H1 (cell line): ENCODE measurements at regions not wholly inside any gene's neighbourhood (a gene's known extent, or its start where the extent isn't known, plus 50 kb on each side); places are given as distances from the start of the nearest gene placed in this dataset.
"Not testable (repeated sequence)": the region's sequence is repeated elsewhere in the genome, so short reads cannot be mapped to it uniquely, and the experiment has no call there.

Experiments used
- CTCF ChIA-PET: fragments of 300-600 bp; sonication (Branson Sonifier 250); formaldehyde crosslinking; loops from one replicate; lab custom pipeline; 2021; ENCODE audit not compliant: partially characterized antibody; lab: Charles Lee
- POLR2A ChIA-PET: fragments of 300-600 bp; sonication (Branson Sonifier 250); formaldehyde crosslinking; loops from one replicate; lab custom pipeline; 2021; ENCODE audit warnings: inconsistent platforms; ENCODE audit not compliant: partially characterized antibody; lab: Charles Lee
- DNase-seq, 2 experiments: peaks; one replicate each; pipeline versions ENCODE4 v3.0.0 to v3.0.0-alpha.2; 2010 to 2022; ENCODE audit warnings: low spot score in 2 of 2, low read depth in 1 of 2, mixed read lengths in 1 of 2
- FAIRE-seq: peaks from 2 replicates; lab custom pipeline; 2011; peaks lifted over from hg19 to GRCh38; lab: Jason Lieb, UNC
- H2AFZ ChIP-seq: 2 replicates; pipeline ENCODE4 v1.8.1; 2012; ENCODE audit warnings: low read length, inconsistent platforms
- H2AK5ac ChIP-seq: 2 replicates; pipeline ENCODE4 v1.6.1; 2013; ENCODE audit warnings: low read depth, low read length
- H2BK120ac ChIP-seq: replicated peaks from 2 replicates; pipeline ENCODE3; 2013; ENCODE audit warnings: low read depth, low read length, inconsistent platforms
- H2BK12ac ChIP-seq: 2 replicates; pipeline ENCODE4 v1.6.1; 2013; ENCODE audit warnings: low read depth, low read length
- H2BK15ac ChIP-seq: 2 replicates; pipeline ENCODE4 v1.6.1; 2013; ENCODE audit warnings: low read length
- H2BK20ac ChIP-seq: 2 replicates; pipeline ENCODE4 v1.6.1; 2013; ENCODE audit warnings: low read length
- H2BK5ac ChIP-seq: 2 replicates; pipeline ENCODE4 v1.6.1; 2013; ENCODE audit warnings: low read depth, low read length
- H3K14ac ChIP-seq: 2 replicates; pipeline ENCODE4 v1.6.1; 2013; ENCODE audit warnings: inconsistent platforms; ENCODE audit not compliant: insufficient read length
- H3K18ac ChIP-seq: 2 replicates; pipeline ENCODE4 v1.6.1; 2013; ENCODE audit warnings: low read length; ENCODE audit errors: extremely low read depth
- H3K23ac ChIP-seq: 2 replicates; pipeline ENCODE4 v1.6.1; 2013; ENCODE audit warnings: inconsistent platforms; ENCODE audit not compliant: insufficient read length
- H3K23me2 ChIP-seq: 2 replicates; pipeline ENCODE4 v1.6.1; 2013; ENCODE audit warnings: low read depth, low read length
- H3K27ac ChIP-seq: 2 replicates; pipeline ENCODE4 v1.6.1; 2011; ENCODE audit warnings: low read depth, low read length, inconsistent platforms
- H3K27me3 ChIP-seq, 4 experiments: replicated peaks in 1 of 4; 1 replicate in 1 of 4; 2 replicates in 3 of 4; pipeline versions ENCODE4 v1.6.1 to v1.8.1; 2011 to 2013; ENCODE audit warnings: low read length in 3 of 4, mild to moderate bottlenecking in 3 of 4, inconsistent platforms in 2 of 4, mixed read lengths in 2 of 4, moderate library complexity in 1 of 4; ENCODE audit not compliant: control insufficient read depth in 3 of 4, insufficient read depth in 3 of 4; ENCODE audit errors: extremely low read depth in 1 of 4
- H3K36me3 ChIP-seq, 4 experiments: 2 replicates each; pipeline versions ENCODE4 v1.6.1 to v1.8.1; 2011 to 2013; ENCODE audit warnings: mild to moderate bottlenecking in 4 of 4, low read length in 3 of 4, moderate library complexity in 2 of 4, control low read depth in 1 of 4, inconsistent platforms in 1 of 4; ENCODE audit not compliant: insufficient read depth in 4 of 4, control insufficient read depth in 2 of 4
- H3K4ac ChIP-seq: replicated peaks from 2 replicates; pipeline ENCODE3; 2013; ENCODE audit warnings: low read length, low read depth, mixed read lengths, inconsistent platforms; ENCODE audit not compliant: insufficient read length
- H3K4me1 ChIP-seq, 4 experiments: replicated peaks in 1 of 4; 1 replicate in 1 of 4; 2 replicates in 3 of 4; pipeline versions ENCODE4 v1.6.1 to v1.8.1; 2011 to 2013; ENCODE audit warnings: low read length in 3 of 4, inconsistent platforms in 2 of 4, mixed read lengths in 1 of 4; ENCODE audit not compliant: insufficient read depth in 4 of 4, control insufficient read depth in 3 of 4
- H3K4me2 ChIP-seq, 2 experiments: 2 replicates each; pipeline versions ENCODE4 v1.6.1 to v1.8.1; 2011 to 2013; ENCODE audit warnings: low read depth in 2 of 2, low read length in 2 of 2, control low read depth in 1 of 2, inconsistent platforms in 1 of 2, mild to moderate bottlenecking in 1 of 2; ENCODE audit not compliant: insufficient read depth in 1 of 2
- H3K4me3 ChIP-seq, 4 experiments: fragments of 200-600, 300-600 bp in 1 of 4; sonication (generic), shearing (Covaris generic), sonication (Bioruptor Twin) in 1 of 4; 2 replicates each; pipeline versions ENCODE4 v1.5.1 to v1.8.1; 2011 to 2016; ENCODE audit warnings: low read length in 4 of 4, low read depth in 3 of 4, control low read depth in 2 of 4, inconsistent platforms in 2 of 4, mild to moderate bottlenecking in 2 of 4, mixed read lengths in 1 of 4, moderate library complexity in 1 of 4; ENCODE audit not compliant: insufficient read depth in 2 of 4; ENCODE audit errors: extremely low read depth in 1 of 4
- H3K56ac ChIP-seq: replicated peaks from 2 replicates; pipeline ENCODE3; 2013; ENCODE audit warnings: low read depth, mild to moderate bottlenecking, mixed read lengths, low read length, inconsistent platforms; ENCODE audit not compliant: insufficient read length
- H3K79me1 ChIP-seq: 2 replicates; pipeline ENCODE4 v1.6.1; 2013; ENCODE audit warnings: low read depth, low read length, control low read depth
- H3K79me2 ChIP-seq, 2 experiments: 2 replicates each; pipeline versions ENCODE4 v1.6.1 to v1.8.1; 2012 to 2013; ENCODE audit warnings: low read length in 2 of 2, mild to moderate bottlenecking in 2 of 2, inconsistent platforms in 1 of 2; ENCODE audit not compliant: insufficient read depth in 2 of 2, control insufficient read depth in 1 of 2
- H3K9ac ChIP-seq, 4 experiments: replicated peaks in 1 of 4; 1 replicate in 1 of 4; 2 replicates in 3 of 4; pipeline versions ENCODE4 v1.6.1 to v1.8.1; 2011 to 2013; ENCODE audit warnings: low read depth in 3 of 4, low read length in 3 of 4, control low read depth in 2 of 4, mild to moderate bottlenecking in 2 of 4, moderate library complexity in 2 of 4, inconsistent platforms in 1 of 4; ENCODE audit errors: extremely low read depth in 1 of 4
- H3K9me3 ChIP-seq, 2 experiments: 2 replicates each; pipeline versions ENCODE4 v1.6.1 to v1.8.1; 2012 to 2013; ENCODE audit warnings: mild to moderate bottlenecking in 2 of 2, moderate library complexity in 2 of 2, control low read depth in 1 of 2, inconsistent platforms in 1 of 2, low read depth in 1 of 2, low read length in 1 of 2, mixed read lengths in 1 of 2; ENCODE audit not compliant: insufficient read depth in 2 of 2
- H4K20me1 ChIP-seq, 2 experiments: replicated peaks in 1 of 2; 2 replicates each; pipeline versions ENCODE3 to v1.8.1; 2011 to 2013; ENCODE audit warnings: inconsistent platforms in 2 of 2, low read length in 2 of 2, mild to moderate bottlenecking in 1 of 2; ENCODE audit not compliant: insufficient read depth in 2 of 2, control insufficient read depth in 1 of 2
- H4K5ac ChIP-seq: 2 replicates; pipeline ENCODE4 v1.6.1; 2013; ENCODE audit warnings: low read length, low read depth, mixed read lengths, inconsistent platforms; ENCODE audit not compliant: insufficient read length
- H4K8ac ChIP-seq: 2 replicates; pipeline ENCODE4 v1.8.0; 2013; ENCODE audit warnings: mild to moderate bottlenecking, moderate library complexity, low read length, inconsistent platforms; ENCODE audit not compliant: insufficient read depth; ENCODE audit errors: extremely low read depth
- H4K91ac ChIP-seq: replicated peaks from 2 replicates; pipeline ENCODE3; 2013; ENCODE audit warnings: low read length, mixed read lengths, inconsistent platforms; ENCODE audit not compliant: insufficient read length
- WGBS, 2 experiments: shearing (Covaris generic) in 1 of 2; methylation state at CpG; one replicate each; pipeline versions ENCODE4 v1.1.6 to v1.1.7; 2013 to 2015; ENCODE audit warnings: low lambda C conversion rate in 2 of 2, mixed read lengths in 2 of 2, inconsistent platforms in 1 of 2, low coverage in 1 of 2, missing lambda C conversion rate in 1 of 2; ENCODE audit not compliant: insufficient replicate concordance in 2 of 2, insufficient coverage in 1 of 2, insufficient read length in 1 of 2; ENCODE audit errors: extremely low coverage in 1 of 2, missing lambda C conversion rate in 1 of 2; 5-methylcytosine and 5-hydroxymethylcytosine counted together

DNA sequence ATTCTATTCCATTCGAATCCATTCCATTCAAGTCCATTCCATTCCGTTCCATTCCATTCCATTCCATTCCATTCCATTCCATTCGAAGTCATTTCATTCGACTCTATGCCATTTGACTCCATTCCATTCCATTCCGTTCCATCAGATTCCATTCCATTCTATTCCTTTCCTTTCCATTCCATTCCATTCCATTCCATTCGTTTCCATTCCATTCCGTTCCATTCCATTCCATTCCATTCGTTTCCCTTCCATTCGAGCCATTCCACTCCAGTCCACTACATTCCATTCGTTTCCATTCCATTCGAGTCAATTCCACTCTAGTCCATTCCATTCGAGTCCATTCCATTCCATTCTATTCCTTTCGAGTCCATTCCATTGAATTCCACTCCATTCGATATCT lies 1120.4 kb downstream of the RPIA start:
- Histone ChIP-seq H3K9me3 (peaks cover 39 to 75% of the 10 kb centered on the region in 2 experiments), H3K23me2 (peaks cover 22% of the 10 kb centered on the region; the same call in 1 of the 2 replicates)
- H4K5ac ChIP-seq, H2BK15ac ChIP-seq, H2BK5ac ChIP-seq, H3K9ac ChIP-seq, H3K56ac ChIP-seq, H3K4me1 ChIP-seq, CTCF ChIA-PET, H3K79me2 ChIP-seq, H3K79me1 ChIP-seq, H2BK20ac ChIP-seq, H2BK12ac ChIP-seq, H3K18ac ChIP-seq, H4K91ac ChIP-seq, H3K4me2 ChIP-seq, H3K4me3 ChIP-seq, H3K27me3 ChIP-seq, H3K27ac ChIP-seq, H4K20me1 ChIP-seq, H3K36me3 ChIP-seq, H3K14ac ChIP-seq, H3K4ac ChIP-seq, POLR2A ChIA-PET, DNase-seq, FAIRE-seq, H2AFZ ChIP-seq, H2AK5ac ChIP-seq, H2BK120ac ChIP-seq, H4K8ac ChIP-seq, H3K23ac ChIP-seq: not testable (repeated sequence)
- WGBS, 2 experiments, result 83 to 100% methylated on average over 10 to 14 of the region's 14 CpGs
